Body of pancreas (tissue), 4 donors: ENCODE measurements at regions not wholly inside any gene's neighbourhood (a gene's known extent, or its start where the extent isn't known, plus 50 kb on each side); places are given as distances from the start of the nearest gene placed in this dataset.

Source experiments
- ATAC-seq: fragments of 150-250 bp; one replicate; pipeline ENCODE4 v1.9.1; 2016
- DNase-seq, 4 donors: peaks; one replicate each; pipeline ENCODE4 v3.0.0-alpha.2; 2019
- H3K27ac ChIP-seq, 4 donors: fragments of 200-600 bp; sonication (generic); 1 replicate in 3 of 4; 2 replicates in 1 of 4; pipeline versions ENCODE4 v1.5.1 to v1.6.1; 2016 to 2019; ENCODE audit warnings: mild to moderate bottlenecking in 1 of 4, mixed read lengths in 1 of 4, moderate library complexity in 1 of 4
- H3K27me3 ChIP-seq, 2 donors: fragments of 200-600 bp; sonication (generic); one replicate each; pipeline ENCODE4 v1.6.0; 2016; ENCODE audit warnings: mild to moderate bottlenecking in 1 of 2
- H3K36me3 ChIP-seq, 2 donors: fragments of 200-600 bp; sonication (generic); replicated peaks in 1 of 2; 2 replicates each; pipeline ENCODE4 v1.5.1; 2016; ENCODE audit warnings: low read depth in 2 of 2; ENCODE audit not compliant: insufficient read depth in 1 of 2
- H3K4me1 ChIP-seq: fragments of 200-600 bp; sonication (generic); one replicate; pipeline ENCODE4 v1.6.0; 2016
- H3K4me3 ChIP-seq, 2 donors: fragments of 200-600 bp; sonication (generic); 1 replicate in 1 of 2; 2 replicates in 1 of 2; pipeline ENCODE4 v1.5.1; 2016 to 2019
- H3K9me3 ChIP-seq, 3 donors: fragments of 200-600 bp; sonication (generic); 1 replicate in 2 of 3; 2 replicates in 1 of 3; pipeline ENCODE4 v1.5.1; 2016
- CTCF ChIP-seq, 7 experiments: fragments of 450-650 bp in 4 of 7; fragments of 200-600 bp in 3 of 7; sonication (generic) in 3 of 7; IDR thresholded peaks; one replicate each; pipeline ENCODE4 v1.5.1; 2016 to 2019; ENCODE audit warnings: antibody characterized with exemption in 7 of 7
- POLR2A ChIP-seq, 3 donors: fragments of 450-650 bp; IDR thresholded peaks; one replicate each; pipeline ENCODE4 v1.6.1; 2016; ENCODE audit warnings: antibody characterized with exemption in 3 of 3, mild to moderate bottlenecking in 2 of 3
- WGBS, 2 donors: methylation state at CpG; one replicate each; pipeline ENCODE4 v1.1.5; 2017; 5-methylcytosine and 5-hydroxymethylcytosine counted together
- intact Hi-C: fragments of 100-400 bp; cut with DNase I; formaldehyde crosslinking; loops from one replicate; pipeline ENCODE4 v1.15.1; 2023

- Histone ChIP-seq H3K4me3 (no peak overlapping the region), H3K27ac (no peak overlapping the region), H3K27me3 (no peaks in the 10 kb centered on the region), H3K4me1 (no peaks in the 10 kb centered on the region), H3K9me3 (no peaks in the 10 kb centered on the region), H3K36me3 (no peaks in the 10 kb centered on the region)
- TF ChIP-seq CTCF (IDR thresholded peaks at IDR 0.05) (no peak), POLR2A (IDR thresholded peaks at IDR 0.05) (no peak)
- DNase-seq: no peak
- no peak for ATAC-seq
- intact Hi-C loops: loop anchor here (10.0 kb wide), 1 partner anchor 217 kb away; no protein-coding TSS in a partner anchor
- 43 to 50% methylated on average over 7 of the region's 7 CpGs for WGBS, 2 donors
Observed at GRCh38 chr13:26921918-26922317, 161.3 kb upstream of the GPR12 start.

- Histone ChIP-seq H3K36me3 (no peaks in the 10 kb centered on the region), H3K9me3 (no peaks in the 10 kb centered on the region), H3K4me3 (no peak overlapping the region), H3K27ac (no peak overlapping the region), H3K4me1 (no peaks in the 10 kb centered on the region), H3K27me3 (no peaks in the 10 kb centered on the region)
- ATAC-seq: no peak
- DNase-seq: no peak
- WGBS, 2 donors: 77 to 85% methylated on average over 6 to 14 of the region's 14 CpGs
- intact Hi-C loops: loop anchor here (10.0 kb wide), 1 partner anchor 216 kb away; no protein-coding TSS in a partner anchor
- TF ChIP-seq CTCF (IDR thresholded peaks at IDR 0.05) (no peak), POLR2A (IDR thresholded peaks at IDR 0.05) (no peak)
Observed at GRCh38 chr13:26920614-26921355, 160.2 kb upstream of the GPR12 start.

- DNase-seq (no peak), ATAC-seq (no peak)
- TF ChIP-seq POLR2A (IDR thresholded peaks at IDR 0.05) (no peak), CTCF (IDR thresholded peaks at IDR 0.05) (no peak)
- Histone ChIP-seq H3K4me1 (no peaks in the 10 kb centered on the region), H3K36me3 (no peaks in the 10 kb centered on the region), H3K4me3 (no peak overlapping the region), H3K9me3 (no peaks in the 10 kb centered on the region), H3K27me3 (no peaks in the 10 kb centered on the region), H3K27ac (no peak overlapping the region)
- WGBS, 2 donors: 20% methylated on average over 1 of the region's 2 CpGs; no CpG with 5 or more reads in 1 of the 2 donors
- intact Hi-C loops: loop anchor here (10.0 kb wide), 1 partner anchor 215 kb away; no protein-coding TSS in a partner anchor
Observed at GRCh38 chr13:26919732-26920131, 159.1 kb upstream of the GPR12 start.

- 68 to 78% methylated on average over 7 of the region's 7 CpGs for WGBS, 2 donors
- no peaks in the 10 kb centered on the region for H3K9me3 ChIP-seq
- H3K27ac ChIP-seq: no peak overlapping the region
- H3K36me3 ChIP-seq: no peaks in the 10 kb centered on the region
- no peaks in the 10 kb centered on the region for H3K27me3 ChIP-seq
- intact Hi-C loops: no loop called here
- H3K4me1 ChIP-seq: no peaks in the 10 kb centered on the region
- DNase-seq: no peak
- TF ChIP-seq CTCF (IDR thresholded peaks at IDR 0.05) (no peak), POLR2A (IDR thresholded peaks at IDR 0.05) (no peak)
- H3K4me3 ChIP-seq: no peak overlapping the region
- ATAC-seq: no peak
Observed at GRCh38 chr13:26919311-26919710, 158.7 kb upstream of the GPR12 start.

- 54 to 75% methylated on average over 7 of the region's 7 CpGs for WGBS, 2 donors
Observed at GRCh38 chr13:26914624-26915023, 154.0 kb upstream of the GPR12 start.

More at GRCh38 chr13:26914624-26915023, 154.0 kb upstream of the GPR12 start:
- Histone ChIP-seq H3K36me3 (no peaks in the 10 kb centered on the region), H3K27me3 (no peaks in the 10 kb centered on the region), H3K4me3 (no peak overlapping the region), H3K4me1 (no peaks in the 10 kb centered on the region), H3K27ac (no peak overlapping the region), H3K9me3 (no peaks in the 10 kb centered on the region)
- intact Hi-C loops: no loop called here
- ATAC-seq (no peak), DNase-seq (no peak)
- no peak for TF ChIP-seq CTCF (IDR thresholded peaks at IDR 0.05)
- TF ChIP-seq POLR2A (IDR thresholded peaks at IDR 0.05): no peak
